Activated naive CD4-positive, alpha-beta T cell (primary cell): ENCODE measurements at regions not wholly inside any gene's neighbourhood (a gene's known extent, or its start where the extent isn't known, plus 50 kb on each side); places are given as distances from the start of the nearest gene placed in this dataset.
A peak's percentile ranks its signal among the peaks of the same experiment; 100 is the strongest.

Experiments used
- DNase-seq, 4 experiments: peaks; one replicate each; lab custom pipeline; 2025; lab: John Stamatoyannopoulos, UW

DNA sequence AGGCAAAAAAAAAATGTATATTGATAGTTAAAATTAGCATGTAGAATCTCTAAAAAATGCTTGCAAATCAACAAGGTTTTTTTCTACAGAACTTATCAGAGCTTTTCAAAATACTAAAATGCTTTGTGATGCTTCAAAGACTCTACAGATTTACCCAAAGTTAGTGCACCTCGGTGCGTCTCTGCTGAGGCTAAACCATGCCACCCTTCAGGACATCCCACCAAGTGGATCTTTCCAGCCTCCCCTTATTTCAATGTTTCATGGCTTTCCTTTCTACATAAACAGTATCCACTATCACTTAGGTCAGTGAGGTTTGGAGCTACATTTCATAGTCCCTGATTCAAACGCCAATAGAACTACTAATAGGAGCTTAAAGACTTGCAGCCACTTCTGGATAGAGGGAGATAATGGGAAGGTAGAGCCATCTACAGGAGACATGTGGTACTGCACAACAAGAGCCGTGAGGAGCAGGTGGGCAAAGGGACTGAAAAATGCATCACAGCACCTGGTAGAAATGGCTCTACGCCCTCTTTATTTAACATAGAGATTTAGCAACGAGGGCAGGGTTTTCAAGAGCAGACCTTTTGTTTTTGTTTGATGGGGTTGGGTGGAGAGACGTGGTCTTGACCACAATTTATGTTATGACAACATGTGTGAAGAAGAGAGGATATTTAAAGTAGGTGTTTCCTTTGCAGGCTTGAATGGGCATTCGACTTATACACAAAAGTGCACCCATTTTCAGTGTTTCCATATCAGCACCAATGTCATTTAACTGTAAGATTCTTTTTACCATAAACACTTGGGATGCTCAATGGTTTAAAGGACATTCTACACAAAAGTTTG lies 56.1 kb upstream of the SLC35G4 start:
- peak in 1 of 4 experiments; percentile 1 for DNase-seq

- no peak for DNase-seq
Measured at GRCh38 chr18:11548916-11549551, 60.4 kb upstream of the SLC35G4 start.

DNA sequence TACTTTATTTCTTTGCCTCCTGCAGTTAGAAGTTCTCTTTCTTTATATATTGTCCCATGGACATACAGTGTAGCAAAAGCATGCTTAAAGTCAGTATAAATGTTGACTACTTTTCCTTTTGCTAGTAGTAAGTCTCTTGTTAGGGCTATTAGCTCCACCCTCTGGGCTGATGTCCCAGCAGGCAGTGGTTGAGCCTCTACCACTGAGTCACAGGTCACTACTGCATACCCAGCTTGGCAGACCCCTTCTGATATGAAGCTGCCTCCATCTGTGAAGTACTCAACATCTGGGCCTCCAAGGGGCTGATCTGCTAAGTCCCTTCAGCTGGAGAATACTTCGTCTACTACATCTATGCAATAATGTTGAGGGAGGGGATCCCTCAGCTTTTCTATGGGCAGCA lies 61.0 kb upstream of the SLC35G4 start:
- no peak for DNase-seq

DNA sequence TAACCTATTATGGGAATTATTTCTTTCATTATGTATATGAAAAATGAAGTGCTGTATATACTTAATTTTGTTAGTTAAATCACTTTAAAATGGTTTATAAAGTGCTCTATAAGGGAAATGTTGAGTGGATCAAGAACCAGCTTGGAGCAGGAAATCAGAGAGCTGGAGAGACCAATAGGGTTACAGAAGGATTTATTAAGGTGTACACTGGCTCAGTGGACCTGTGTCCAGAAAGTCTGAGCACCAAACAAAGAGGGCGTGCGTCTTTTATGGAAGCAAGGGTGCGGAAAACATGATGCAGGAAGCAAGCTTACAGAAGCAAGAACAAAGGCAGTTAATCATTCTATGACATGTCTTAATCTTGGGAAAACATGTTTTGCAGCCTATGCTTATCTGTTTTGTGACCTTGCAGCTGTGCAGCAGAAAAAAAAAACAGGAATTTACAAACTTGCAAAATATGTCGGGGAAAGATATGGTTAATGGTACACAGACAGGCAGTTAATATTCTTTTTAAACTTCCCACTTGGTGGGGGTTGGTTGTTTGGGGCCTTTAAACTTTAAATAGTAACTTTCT lies 65.2 kb upstream of the SLC35G4 start:
- no peak for DNase-seq

- no peak for DNase-seq
Measured at GRCh38 chr18:11541179-11541578, 68.2 kb upstream of the SLC35G4 start.

DNA sequence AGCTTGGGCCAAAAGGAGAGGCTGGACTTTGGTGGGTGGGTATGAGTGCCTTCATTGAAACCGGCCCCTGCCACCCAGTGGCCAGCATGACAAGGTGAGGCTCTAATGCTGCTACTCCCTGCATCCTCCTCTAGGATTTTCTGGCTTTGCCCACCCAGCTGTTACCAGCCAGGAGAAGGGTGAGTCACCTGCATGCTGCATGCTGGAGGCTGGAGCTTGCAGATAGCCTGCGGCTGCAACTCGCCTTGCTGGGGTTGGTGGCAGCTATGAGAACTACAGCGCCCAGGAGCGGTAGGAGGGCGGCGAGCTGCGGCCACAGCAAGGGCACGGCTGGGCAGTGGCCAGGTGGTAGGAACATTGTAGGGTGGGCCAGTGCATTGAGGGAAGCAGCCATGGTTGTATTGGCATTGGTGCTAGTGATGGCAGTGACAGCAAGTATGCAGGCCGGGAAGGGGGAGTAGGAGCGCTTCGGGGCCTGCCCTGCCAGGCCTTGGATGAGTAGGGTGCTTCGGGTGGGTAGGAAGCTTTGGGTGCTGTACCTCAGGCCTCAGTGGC lies 75.4 kb upstream of the SLC35G4 start:
- DNase-seq = no peak

DNA sequence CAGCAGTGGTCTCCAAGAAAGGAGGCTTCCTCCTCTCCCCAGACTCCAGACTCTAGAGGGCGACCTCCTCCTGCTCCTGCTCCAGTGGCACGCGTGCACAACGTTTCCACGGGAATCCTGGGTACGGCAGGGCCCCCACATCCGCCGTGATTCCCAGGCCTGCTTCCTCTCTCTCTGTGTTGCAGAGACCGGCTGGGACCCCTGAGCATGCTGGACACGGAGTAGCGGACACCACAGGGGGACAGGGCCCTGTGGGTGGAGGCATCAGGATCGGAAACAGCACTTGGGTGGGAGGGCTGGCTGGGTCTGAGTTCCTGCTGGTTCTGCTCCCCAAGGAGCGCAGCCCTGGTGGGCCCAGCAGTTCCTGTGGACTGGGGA lies 75.9 kb upstream of the SLC35G4 start:
- no peak for DNase-seq

DNA sequence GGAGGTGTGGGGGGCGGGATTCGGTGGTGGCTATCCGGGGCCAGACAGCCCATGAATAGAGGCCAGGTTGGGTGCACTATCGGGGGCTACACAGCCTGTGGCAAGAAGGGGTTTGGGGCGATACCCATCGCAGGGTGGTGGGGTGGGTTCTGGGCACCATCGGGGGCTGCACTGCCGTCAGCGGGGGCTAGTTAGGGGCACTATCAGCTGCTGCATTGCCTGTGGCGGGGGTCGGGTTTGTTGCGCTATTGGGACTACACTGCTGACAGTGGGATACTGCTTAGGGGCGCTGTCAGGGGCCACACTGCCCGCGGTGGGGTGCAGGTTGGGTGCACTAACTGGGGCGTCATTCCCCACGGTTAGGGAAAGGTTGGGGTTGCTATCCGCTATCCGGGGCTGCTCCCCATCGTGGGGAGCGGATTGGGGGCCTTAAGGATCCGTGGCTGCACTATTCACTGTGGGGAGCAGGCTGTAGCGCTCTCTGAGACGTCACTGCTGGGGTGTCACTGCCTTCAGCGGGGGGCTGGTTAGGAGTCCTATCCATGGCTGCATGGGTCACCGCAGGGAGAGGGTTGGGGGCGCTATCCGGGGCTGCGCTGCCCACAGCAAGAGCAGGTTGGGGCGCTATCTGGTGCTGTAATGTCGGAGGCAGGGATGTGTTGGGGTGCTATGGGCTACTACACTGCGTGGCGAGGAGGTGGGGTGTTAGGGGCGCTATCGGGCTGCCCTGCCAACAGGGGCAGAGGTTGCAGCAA lies 76.5 kb upstream of the SLC35G4 start:
- no peak for DNase-seq

DNA sequence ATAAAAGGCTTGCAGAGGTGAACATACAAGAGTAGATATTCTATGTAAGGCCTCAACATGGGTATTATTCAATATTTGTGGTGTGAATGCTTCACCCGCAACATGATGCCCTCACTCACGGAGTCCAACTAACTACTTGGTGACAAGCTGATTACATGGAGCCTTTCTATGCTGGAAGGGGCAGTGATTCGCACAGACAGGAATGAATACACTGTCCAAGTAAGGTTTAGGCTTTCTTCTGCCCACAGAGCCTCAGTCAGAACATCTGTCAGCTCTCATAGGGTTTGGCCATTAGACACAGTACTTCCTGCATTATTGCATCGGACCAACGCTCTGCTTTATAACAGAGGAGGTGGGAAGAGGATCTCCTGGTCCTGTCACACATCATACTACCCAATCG lies 80.3 kb upstream of the SLC35G4 start:
- no peak for DNase-seq

DNA sequence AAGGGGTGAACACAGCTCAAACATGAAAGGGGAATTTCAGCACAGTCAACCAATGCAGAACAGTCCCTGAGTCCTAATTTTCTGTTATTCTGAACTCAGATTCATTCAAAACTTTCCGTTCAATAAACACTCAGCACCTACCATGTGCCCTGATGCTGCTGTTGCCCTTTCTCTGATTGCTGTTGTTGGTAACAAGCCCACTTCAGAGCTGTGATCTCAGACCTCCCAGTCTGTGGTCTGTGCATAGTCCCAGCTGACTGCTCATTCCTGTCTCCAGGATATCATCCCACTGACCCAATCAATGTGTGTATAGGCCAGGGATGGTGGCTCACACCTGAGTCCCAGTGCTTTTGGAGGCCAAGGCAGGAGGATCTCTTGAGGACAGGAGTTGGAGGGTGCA lies 82.7 kb upstream of the SLC35G4 start:
- no peak for DNase-seq

DNA sequence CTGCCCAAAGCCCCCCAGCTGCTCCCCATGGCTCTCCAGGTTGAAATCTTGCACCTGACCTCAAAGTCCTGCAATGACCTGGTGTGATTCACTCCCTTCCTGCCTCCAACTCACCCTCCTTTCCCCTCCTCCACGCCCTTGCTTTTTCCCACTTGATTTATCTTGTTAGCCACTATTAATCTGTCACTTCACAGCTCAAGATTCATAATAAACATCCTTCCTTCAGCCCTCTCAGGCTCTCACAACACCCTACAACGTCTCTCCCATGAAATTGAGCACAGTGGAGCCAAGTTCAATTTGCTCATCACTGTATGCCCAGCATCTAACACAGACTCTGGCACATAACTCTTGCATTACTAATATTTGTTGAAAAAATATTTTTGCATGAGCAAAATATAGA lies 85.6 kb upstream of the SLC35G4 start:
- no peak for DNase-seq

DNA sequence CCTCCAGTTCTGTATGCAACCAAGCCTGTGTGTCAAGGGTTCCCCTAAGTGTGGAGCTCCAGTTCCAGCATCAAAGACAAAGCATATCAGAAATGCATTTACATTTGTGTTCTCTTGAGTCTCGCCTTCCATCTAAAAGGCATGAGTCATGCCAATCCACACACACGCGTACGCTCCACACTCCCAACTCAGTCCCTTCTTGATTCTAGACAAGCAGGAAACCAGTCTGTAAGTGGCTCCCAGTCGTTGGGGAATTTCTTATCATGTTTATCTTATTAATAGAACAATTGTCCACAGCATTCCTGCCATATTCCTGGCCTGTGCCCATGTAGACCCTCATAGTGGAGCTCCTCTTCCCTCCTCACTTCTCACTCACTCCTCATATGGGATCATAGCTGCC lies 86.4 kb upstream of the SLC35G4 start:
- no peak for DNase-seq

GRCh38 chr18:11521853-11522252 lies 87.5 kb upstream of the SLC35G4 start:
- no peak for DNase-seq

- no peak for DNase-seq
Measured at GRCh38 chr18:11520536-11520935, 88.9 kb upstream of the SLC35G4 start.

DNA sequence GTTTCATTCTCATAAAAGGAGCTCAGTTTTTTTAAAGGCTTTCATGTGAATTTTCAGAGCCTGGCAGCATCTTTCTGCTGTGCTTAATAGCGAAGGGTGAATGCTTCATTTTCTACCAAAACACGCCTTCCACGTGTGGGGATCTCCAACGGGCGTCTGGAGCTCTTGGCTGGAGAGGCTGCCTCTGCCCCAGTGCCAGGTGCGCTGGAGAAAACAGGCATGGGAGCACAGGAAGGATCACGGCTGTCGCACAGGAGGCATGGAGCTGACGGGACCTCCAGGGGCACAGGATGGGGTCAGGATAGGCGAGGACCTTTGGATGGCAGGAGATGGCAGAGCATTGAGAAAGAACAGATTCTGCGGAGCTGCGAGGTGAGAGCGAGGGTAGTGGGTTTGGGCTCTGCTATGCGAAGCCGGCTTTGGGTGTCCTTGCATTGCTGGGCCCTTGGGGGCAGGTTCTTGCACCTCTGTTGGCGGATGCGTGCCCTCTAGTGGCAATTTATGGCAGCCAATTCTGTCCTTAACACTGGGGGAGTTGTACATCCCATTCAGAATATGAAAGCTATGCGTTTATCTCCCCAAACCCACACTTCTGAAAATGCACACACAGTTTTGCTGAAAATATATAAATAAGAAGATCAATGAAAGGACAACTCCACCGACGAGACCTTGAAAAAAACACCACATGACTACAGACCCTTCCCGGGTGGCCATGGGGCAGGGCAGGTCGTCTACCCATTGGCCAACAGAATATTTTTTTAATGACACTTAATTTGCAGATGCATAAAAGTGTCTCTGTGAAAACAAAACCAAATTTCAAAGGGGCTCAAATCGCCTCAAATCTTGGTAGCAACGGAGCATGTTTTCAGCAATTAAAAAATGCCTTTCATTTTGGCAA lies 90.4 kb upstream of the SLC35G4 start:
- no peak for DNase-seq

DNA sequence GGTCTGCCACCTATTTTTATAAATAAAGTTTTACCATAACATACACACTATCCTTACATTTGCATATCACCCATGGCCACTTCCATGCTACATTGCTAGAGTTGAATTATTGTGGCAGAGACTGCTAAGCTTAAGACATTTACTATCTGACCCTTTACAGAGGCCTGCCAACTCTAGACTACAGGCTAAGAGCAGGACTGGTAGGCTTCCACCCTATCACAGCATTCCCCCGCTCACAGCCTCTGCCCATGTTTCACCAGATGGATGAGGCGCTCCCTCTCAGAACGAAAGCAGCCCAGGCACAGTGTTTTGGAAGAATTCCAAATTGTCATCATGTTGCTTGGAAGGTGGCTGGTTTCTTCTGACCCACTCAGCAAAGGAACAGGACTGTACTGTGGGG lies 91.7 kb upstream of the SLC35G4 start:
- DNase-seq = no peak

DNA sequence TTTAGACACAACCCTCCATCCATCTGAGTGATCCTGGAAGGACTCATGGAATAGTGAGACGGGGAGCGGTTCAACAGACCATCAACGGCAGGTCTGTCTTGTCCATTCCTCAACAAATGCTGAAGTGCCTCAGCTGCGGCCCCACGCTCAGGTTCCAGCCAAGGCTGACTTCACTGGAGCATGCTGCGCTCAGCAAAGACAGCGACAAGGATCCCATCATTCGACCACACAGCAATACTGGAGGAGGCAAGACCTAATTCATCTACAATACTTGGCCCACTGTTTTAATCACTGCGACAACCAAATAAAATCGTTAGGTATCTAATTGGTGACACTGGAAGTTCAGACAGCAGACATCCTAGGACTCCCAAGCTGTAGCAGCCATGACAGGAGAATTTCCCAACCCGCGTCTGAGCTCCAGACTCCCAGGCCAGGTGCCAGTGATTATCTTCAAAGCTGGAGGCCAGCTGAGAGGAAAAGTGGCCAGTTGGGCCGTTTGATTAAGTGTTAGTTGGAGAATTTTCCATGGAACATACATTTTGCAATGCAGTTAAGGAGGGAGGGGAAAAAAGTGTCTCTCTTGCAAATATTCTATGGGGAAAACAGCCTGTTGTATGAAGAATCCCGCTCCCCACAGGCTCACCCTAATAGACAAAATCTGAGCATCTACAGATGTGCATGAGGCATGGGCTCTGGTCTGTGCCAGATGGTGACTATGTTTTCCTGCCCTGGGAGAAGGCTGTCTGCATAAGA lies 92.5 kb upstream of the SLC35G4 start:
- no peak for DNase-seq

- no peak for DNase-seq
Measured at GRCh38 chr18:11514267-11514666, 95.1 kb upstream of the SLC35G4 start.

- DNase-seq = no peak
Measured at GRCh38 chr18:11512096-11513025, 97.0 kb upstream of the SLC35G4 start.
